ENCODE measurements at regions not wholly inside any gene's neighbourhood (a gene's known extent, or its start where the extent isn't known, plus 50 kb on each side); places are given as distances from the start of the nearest gene placed in this dataset.

DNA sequence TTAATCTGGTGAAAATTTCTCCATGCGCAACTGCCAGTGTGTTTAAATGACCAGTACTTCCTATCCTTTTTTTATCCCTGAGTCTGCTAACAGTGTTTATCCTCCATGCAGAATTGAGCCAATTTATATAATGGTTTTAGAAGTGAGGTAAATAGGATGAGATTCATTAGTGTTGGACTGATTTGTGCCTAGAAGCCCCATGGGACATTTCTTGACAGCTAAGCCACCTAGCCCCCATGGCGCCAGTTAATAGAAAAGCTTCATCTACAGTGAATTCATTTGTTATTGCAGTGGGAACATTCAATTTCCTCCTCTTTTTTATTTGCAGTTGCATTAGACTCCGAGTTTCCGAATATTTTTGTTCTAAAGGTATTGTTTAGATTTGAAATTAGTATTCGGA is 175.6 kb downstream of the ARL6IP6 start:
- TF ChIP-seq, protein P1, sequence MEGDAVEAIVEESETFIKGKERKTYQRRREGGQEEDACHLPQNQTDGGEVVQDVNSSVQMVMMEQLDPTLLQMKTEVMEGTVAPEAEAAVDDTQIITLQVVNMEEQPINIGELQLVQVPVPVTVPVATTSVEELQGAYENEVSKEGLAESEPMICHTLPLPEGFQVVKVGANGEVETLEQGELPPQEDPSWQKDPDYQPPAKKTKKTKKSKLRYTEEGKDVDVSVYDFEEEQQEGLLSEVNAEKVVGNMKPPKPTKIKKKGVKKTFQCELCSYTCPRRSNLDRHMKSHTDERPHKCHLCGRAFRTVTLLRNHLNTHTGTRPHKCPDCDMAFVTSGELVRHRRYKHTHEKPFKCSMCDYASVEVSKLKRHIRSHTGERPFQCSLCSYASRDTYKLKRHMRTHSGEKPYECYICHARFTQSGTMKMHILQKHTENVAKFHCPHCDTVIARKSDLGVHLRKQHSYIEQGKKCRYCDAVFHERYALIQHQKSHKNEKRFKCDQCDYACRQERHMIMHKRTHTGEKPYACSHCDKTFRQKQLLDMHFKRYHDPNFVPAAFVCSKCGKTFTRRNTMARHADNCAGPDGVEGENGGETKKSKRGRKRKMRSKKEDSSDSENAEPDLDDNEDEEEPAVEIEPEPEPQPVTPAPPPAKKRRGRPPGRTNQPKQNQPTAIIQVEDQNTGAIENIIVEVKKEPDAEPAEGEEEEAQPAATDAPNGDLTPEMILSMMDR (conservative IDR thresholded peaks at IDR 0.05) = no peak
- no peak for TF ChIP-seq EZH2 (IDR thresholded peaks at IDR 0.05; ENCODE audit: low read depth)
